Left colon (tissue), 2 donors: ENCODE measurements at regions not wholly inside any gene's neighbourhood (a gene's known extent, or its start where the extent isn't known, plus 50 kb on each side); places are given as distances from the start of the nearest gene placed in this dataset.
"Not testable (repeated sequence)": the region's sequence is repeated elsewhere in the genome, so short reads cannot be mapped to it uniquely, and the experiment has no call there.

Source experiments
- ATAC-seq: fragments of 200-7000 bp; cut with Tn5 transposase; one replicate; pipeline ENCODE4 v1.9.1; 2020; ENCODE audit warnings: mild to moderate bottlenecking, moderate library complexity
- DNase-seq, 2 donors: peaks; one replicate each; pipeline ENCODE4 v3.0.0-alpha.2; 2020
- intact Hi-C, 2 donors: fragments of 100-400 bp; cut with DNase I in 1 of 2; cut with micrococcal nuclease in 1 of 2; formaldehyde crosslinking; loops; one replicate each; pipeline versions ENCODE4 v1.11.2 to v1.14.0; 2022; cut with DNase I, micrococcal nuclease
- donor health status: DM: no; HTN: no; CAD: no.
- donor health status: DM: yes; HTN: yes; CAD: no.

DNA sequence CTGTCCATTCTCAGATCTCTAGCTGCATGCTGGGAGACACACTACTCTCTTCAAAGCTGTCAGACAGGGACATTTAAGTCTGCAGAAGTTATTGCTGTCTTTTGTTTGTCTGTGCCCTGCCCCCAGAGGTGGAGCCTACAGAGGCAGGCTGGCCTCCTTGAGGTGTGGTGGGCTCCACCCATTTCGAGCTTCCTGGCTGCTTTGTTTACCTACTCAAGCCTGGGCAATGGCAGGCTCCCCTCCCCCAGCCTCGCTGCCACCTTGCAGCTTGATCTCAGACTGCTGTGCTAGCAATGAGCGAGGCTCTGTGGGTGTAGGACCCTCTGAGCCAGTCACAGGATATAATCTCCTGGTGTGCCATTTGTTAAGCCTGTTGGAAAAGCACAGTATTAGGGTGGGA, 59.4 kb upstream of the NUDT11 start:
- ATAC-seq, intact Hi-C loops: not testable (repeated sequence)
- DNase-seq: peak in 1 of 2 donors; percentile 50
